ENCODE measurements at regions not wholly inside any gene's neighbourhood (a gene's known extent, or its start where the extent isn't known, plus 50 kb on each side); places are given as distances from the start of the nearest gene placed in this dataset.

- TF ChIP-seq POLR2A (IDR thresholded peaks at IDR 0.05; ENCODE audit: low read depth, low read length) (no peak), POLR2AphosphoS5 (IDR thresholded peaks at IDR 0.05; ENCODE audit: low read depth, low read length) (no peak), TAF1 (IDR thresholded peaks at IDR 0.05; ENCODE audit: borderline replicate concordance, low read depth, low read length) (no peak)
Measured at GRCh38 chr12:90888316-90888715, 66.7 kb downstream of the CCER1 start.
